ENCODE measurements at regions not wholly inside any gene's neighbourhood (a gene's known extent, or its start where the extent isn't known, plus 50 kb on each side); places are given as distances from the start of the nearest gene placed in this dataset.

DNA sequence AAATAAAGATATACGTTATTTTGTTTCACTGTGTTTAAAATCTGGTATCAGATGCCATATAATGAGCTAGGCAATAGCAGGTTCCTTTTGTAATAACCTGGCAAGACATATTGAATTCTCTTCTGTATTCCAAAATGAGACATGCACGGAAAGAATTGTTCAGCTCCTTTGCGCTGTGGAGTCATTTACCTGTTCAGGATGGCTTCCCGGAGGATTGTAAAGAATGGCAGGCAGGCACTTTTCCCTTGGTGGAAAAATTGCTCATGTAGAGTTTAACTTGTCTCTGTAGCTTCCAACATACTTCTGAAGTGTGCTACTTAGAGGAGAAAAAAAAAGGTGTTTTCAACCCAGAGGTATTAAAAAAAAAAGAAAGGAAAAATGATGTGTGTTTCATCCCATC, 805.2 kb downstream of the GALC start:
- H3K4me3 ChIP-seq (ENCODE audit: low read depth, low read length): no peak overlapping the region
- TF ChIP-seq, protein P1, sequence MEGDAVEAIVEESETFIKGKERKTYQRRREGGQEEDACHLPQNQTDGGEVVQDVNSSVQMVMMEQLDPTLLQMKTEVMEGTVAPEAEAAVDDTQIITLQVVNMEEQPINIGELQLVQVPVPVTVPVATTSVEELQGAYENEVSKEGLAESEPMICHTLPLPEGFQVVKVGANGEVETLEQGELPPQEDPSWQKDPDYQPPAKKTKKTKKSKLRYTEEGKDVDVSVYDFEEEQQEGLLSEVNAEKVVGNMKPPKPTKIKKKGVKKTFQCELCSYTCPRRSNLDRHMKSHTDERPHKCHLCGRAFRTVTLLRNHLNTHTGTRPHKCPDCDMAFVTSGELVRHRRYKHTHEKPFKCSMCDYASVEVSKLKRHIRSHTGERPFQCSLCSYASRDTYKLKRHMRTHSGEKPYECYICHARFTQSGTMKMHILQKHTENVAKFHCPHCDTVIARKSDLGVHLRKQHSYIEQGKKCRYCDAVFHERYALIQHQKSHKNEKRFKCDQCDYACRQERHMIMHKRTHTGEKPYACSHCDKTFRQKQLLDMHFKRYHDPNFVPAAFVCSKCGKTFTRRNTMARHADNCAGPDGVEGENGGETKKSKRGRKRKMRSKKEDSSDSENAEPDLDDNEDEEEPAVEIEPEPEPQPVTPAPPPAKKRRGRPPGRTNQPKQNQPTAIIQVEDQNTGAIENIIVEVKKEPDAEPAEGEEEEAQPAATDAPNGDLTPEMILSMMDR (IDR thresholded peaks at IDR 0.05; ENCODE audit: insufficient read depth, low read length): no peak
- no peak for DNase-seq (ENCODE audit: low read depth)

DNA sequence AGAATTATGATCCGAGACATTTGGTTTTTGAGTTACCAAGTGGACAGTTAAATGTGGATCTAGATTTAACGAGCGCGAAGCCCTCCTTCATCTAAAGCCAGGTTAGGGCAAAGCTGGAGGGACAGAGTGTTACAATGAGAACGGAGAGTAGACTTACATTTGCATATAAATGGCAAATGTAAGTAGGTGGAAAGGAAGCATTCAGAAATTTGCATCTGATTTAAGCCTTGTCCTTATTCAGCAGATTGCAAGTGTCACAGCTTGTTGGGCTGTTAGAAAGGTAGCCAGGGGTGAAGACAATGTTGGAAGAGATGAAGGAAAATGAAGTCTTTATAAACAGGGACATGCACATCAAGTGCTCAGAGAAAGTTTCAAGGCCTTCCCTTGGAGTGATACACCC, 806.2 kb downstream of the GALC start:
- TF ChIP-seq, protein P1 (IDR thresholded peaks at IDR 0.05; ENCODE audit: insufficient read depth, low read length): no peak
- DNase-seq (ENCODE audit: low read depth): no peak
- no peak overlapping the region for H3K4me3 ChIP-seq (ENCODE audit: low read depth, low read length)

DNA sequence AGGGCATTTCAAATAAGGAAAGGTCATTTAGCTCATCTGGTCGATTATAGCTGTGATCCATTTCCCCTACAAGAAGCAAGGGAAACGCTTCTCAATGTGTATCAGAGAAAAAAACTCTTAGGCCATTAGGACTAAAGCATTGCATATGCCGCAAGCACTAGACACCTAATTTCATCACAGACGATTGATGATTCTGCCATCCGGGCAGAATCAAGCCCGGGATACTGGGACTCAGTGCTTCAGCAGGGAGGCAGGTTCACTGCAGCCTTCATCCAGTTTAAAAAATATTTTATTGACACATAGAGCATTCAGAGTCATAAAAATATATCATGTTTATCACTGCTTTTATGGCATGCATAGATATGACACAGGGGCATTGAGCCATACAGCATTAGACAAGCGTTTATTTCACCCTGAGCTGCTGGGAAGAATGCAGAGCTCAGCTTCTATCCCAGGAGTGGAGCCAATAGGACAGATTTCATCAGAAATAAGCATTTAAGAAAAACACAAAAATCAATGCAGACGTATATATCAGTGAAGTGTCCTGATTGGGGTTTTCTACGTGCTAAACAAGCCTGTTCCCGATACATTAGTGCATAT, 806.9 kb downstream of the GALC start:
- no peak overlapping the region for H3K4me3 ChIP-seq (ENCODE audit: low read depth, low read length)
- TF ChIP-seq, protein P1 (IDR thresholded peaks at IDR 0.05; ENCODE audit: insufficient read depth, low read length): no peak
- no peak for DNase-seq (ENCODE audit: low read depth)

DNA sequence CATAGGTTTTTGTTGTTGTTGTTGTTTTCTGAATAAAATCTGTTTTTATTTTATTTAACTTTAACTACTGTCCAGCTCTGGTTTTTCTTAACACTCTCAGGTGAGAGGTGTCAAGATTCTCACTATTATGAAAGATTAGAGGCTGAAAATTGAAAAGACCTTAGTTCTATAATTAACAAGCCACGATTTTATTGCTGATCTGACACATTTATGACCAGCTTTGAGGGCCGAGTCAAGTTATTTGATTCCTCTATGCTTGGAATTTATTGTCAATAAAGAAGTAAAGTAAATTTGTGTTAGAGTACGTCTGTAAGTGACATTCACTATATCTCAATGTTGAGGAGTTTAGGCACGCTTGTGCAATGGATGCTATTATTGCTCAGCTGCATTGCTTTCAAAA, 808.8 kb downstream of the GALC start:
- no peak for DNase-seq (ENCODE audit: low read depth)
- H3K4me3 ChIP-seq (ENCODE audit: low read depth, low read length): no peak overlapping the region
- TF ChIP-seq, protein P1 (IDR thresholded peaks at IDR 0.05; ENCODE audit: insufficient read depth, low read length): no peak

DNA sequence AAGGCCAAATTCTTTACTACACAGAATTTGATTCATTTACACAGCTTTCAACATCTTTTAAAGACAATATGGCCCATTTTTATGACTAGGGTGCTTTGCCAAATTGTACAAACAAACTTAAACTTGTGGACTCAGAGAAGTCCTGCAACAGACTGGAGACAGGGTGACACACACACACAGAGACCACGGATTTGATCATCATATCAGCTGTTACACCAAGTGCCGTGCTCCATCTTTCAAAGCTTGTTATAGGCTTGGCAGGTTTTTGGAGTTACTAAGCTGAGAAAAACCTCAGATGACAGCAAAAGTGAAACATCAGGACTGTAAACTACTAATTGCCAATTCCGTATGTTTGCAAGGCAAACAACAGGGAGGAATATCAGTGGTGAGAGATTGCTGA, 811.7 kb downstream of the GALC start:
- H3K4me3 ChIP-seq (ENCODE audit: low read depth, low read length): no peak overlapping the region
- no peak for DNase-seq (ENCODE audit: low read depth)
- TF ChIP-seq, protein P1 (IDR thresholded peaks at IDR 0.05; ENCODE audit: insufficient read depth, low read length): no peak

DNA sequence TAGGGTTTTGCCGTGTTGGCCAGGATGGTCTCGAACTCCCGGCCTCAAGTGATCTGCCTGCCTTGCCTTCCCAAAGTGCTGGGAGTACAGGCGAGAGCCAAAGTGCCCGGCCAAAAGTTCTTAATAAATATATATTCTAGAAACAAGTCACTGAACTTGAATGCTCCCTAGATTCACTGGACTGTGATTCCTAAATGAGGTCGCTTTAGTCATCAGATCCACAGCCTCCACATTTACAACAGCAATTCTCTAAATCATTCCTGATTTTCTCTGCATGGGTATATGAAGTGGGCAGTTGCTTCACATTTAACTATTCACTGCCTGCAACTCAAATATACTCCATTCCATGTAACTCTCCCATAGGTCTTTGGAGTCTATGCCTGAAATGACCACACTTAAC, 813.0 kb downstream of the GALC start:
- DNase-seq (ENCODE audit: low read depth): no peak
- TF ChIP-seq, protein P1 (IDR thresholded peaks at IDR 0.05; ENCODE audit: insufficient read depth, low read length): no peak
- H3K4me3 ChIP-seq (ENCODE audit: low read depth, low read length): no peak overlapping the region

DNA sequence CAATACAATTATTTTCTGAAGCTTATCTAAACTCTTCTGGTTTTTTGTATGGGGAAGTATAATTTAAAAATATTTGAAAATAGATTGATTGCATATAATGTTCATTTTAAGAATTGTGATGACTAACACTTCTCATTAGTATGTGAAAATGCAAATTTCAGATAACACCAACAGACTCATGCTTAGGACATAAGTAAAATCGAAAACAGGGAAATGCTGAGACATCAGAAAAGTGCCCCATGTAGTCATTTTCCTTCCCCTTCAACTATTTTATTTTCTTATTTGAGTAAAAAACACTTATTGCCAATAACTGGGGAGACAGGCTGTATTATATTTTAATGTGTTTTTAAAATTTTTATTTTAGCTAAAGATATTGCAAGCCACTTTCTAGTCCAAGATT, 814.7 kb downstream of the GALC start:
- H3K4me3 ChIP-seq (ENCODE audit: low read depth, low read length): no peak overlapping the region
- TF ChIP-seq, protein P1 (IDR thresholded peaks at IDR 0.05; ENCODE audit: insufficient read depth, low read length): no peak
- no peak for DNase-seq (ENCODE audit: low read depth)
